Epithelial cell of prostate (primary cell): ENCODE measurements at regions not wholly inside any gene's neighbourhood (a gene's known extent, or its start where the extent isn't known, plus 50 kb on each side); places are given as distances from the start of the nearest gene placed in this dataset.
"Not testable (repeated sequence)": the region's sequence is repeated elsewhere in the genome, so short reads cannot be mapped to it uniquely, and the experiment has no call there.

Source experiments
- DNase-seq: peaks from one replicate; pipeline ENCODE4 v3.0.0-alpha.2; 2011; ENCODE audit warnings: low read depth, low spot score
- H3K27ac ChIP-seq: fragments of 450-650 bp; 2 replicates; pipeline ENCODE4 v1.5.1; 2017; ENCODE audit warnings: mild to moderate bottlenecking

GRCh38 chr10:125415006-125415633 is 254.8 kb upstream of the CTBP2 start:
- DNase-seq = no peak
- no peak overlapping the region for H3K27ac ChIP-seq

DNA sequence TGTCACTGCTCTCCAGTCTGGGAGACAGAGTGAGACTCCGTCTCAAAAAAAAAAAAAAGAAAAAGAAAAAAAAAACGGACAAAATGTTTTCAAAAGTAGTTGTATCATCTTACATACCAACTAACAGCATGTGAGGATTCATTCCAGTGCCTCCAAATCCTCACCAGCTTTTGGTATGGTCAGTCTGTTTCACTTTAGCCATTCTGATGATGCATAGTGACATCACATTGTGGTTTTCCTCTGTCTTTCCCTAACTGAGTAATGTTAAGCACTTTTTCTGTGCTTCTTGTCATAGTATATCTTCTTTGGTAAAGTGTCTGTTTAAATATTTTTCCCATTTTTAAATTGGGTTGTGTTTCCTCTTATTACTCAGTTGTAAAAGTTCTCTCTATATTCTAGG is 251.4 kb upstream of the CTBP2 start:
- peak overlapping the region; percentile 42 for H3K27ac ChIP-seq
- peak; percentile 64 for DNase-seq

- no peak overlapping the region for H3K27ac ChIP-seq
- no peak for DNase-seq
These were observed 249.4 kb upstream of the CTBP2 start for GRCh38 chr10:125409756-125410155.

- H3K27ac ChIP-seq = peak overlapping the region; percentile 73
- no peak for DNase-seq
These were observed 247.2 kb upstream of the CTBP2 start for GRCh38 chr10:125407557-125407956.

DNA sequence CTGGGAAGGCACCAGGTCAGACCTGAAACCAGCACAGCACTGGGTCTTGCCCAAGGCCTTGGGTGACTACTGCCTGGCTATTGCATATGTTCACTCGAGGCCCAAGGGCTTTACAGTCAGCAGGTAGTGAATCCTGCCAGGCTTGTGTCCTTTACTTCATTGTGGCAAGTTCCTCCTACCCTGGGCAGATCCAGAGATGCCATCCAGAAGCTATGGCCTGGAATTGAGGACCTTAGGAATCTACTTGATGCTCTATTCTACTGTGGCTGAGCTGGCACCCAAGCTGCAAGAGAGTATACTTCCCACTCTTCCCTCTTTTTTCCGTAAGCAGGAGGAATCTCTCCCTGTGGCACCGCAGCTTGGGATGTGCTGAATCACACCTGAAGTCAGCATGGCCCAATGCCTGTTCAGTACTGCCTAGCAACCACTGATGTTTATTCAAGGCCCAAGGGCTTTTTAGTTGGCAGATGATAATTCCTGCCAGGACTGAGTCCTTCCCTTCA is 246.7 kb upstream of the CTBP2 start:
- peak overlapping the region; percentile 73 for H3K27ac ChIP-seq
- DNase-seq = peak; percentile 89

- not testable (repeated sequence) for DNase-seq, H3K27ac ChIP-seq
These were observed 244.5 kb upstream of the CTBP2 start for GRCh38 chr10:125404902-125405301.

- no peak overlapping the region for H3K27ac ChIP-seq
- DNase-seq = no peak
These were observed 241.1 kb upstream of the CTBP2 start for GRCh38 chr10:125401462-125401861.

DNA sequence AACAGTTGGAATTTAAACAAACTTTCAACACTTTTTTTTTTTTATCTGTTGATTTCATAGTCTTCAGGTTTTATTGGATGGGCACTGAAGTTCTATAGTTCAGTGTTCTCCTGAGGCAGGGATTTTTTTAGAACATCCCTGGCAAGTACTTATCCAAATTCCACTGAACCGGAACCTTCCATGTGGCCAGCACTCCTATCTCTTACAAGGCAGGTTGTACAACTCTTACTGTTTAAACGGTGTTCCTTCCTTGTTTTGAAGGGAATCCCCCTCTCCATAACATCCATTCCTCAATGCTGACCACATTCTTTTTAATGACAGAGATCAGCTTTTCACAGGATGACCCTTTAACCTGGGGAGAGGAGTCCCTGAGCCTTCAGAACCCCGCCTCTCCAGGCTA is 238.9 kb upstream of the CTBP2 start:
- H3K27ac ChIP-seq = no peak overlapping the region
- no peak for DNase-seq

DNA sequence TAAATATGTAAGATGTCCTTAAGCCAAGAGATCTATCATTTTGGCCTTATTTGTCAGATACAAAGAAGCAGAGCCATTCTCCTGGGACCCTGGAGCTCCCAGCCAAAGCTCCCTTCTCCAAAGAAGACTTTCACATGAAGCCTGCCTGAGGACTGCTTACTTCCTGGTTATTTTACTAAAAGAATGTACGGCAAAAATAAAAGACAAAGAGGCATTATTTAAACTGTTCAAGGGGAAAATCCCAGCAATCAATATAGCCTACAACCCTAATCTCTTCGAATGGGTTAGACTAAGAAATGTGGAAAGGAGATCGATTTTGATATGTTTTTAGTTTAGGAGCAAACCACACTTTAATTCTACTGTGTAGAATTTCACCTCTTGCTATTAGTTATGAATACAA is 237.9 kb upstream of the CTBP2 start:
- no peak overlapping the region for H3K27ac ChIP-seq
- no peak for DNase-seq

- no peak for DNase-seq
- no peak overlapping the region for H3K27ac ChIP-seq
These were observed 237.2 kb upstream of the CTBP2 start for GRCh38 chr10:125397608-125398007.

DNA sequence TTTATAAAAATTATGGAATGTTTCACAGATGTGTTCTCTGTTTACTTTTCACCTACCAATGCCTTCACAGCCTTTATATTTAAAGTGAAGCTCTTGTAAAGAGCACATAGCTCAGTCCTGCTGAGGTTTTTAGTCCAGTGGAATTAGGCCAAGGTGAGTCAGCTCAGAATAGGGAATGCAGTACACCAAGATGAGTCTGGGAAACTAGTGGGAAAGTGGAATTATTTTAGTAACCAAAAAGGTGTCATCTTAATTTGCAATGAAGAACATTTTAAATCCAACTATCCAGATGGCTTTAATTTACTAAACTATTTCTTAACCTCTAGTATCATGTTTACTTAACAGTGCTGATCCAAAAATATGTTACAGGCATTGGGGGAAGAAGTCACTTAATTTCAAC is 236.3 kb upstream of the CTBP2 start:
- no peak for DNase-seq
- H3K27ac ChIP-seq = no peak overlapping the region

- no peak overlapping the region for H3K27ac ChIP-seq
- no peak for DNase-seq
These were observed 232.2 kb upstream of the CTBP2 start for GRCh38 chr10:125392609-125393008.

DNA sequence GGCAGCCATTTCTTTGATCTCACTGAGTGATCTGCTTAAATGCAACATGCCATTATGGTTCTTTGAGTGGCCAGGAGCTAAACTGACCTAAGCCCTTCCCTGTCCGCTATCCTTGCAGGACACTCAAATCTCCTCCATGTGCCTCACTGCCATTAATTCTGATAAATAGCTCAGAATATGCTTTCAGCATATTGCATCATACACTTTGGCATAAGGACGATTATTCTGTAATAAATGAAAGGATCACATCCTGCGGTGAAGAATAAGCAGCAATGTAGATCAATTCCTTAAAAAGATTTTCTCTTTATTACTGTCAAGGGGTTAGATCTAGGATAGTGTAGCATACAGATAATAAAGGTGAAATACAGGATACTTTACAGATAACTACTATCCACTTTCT is 231.8 kb upstream of the CTBP2 start:
- H3K27ac ChIP-seq = no peak overlapping the region
- DNase-seq = no peak

- H3K27ac ChIP-seq = no peak overlapping the region
- DNase-seq = no peak
These were observed 229.3 kb upstream of the CTBP2 start for GRCh38 chr10:125389648-125390047.

DNA sequence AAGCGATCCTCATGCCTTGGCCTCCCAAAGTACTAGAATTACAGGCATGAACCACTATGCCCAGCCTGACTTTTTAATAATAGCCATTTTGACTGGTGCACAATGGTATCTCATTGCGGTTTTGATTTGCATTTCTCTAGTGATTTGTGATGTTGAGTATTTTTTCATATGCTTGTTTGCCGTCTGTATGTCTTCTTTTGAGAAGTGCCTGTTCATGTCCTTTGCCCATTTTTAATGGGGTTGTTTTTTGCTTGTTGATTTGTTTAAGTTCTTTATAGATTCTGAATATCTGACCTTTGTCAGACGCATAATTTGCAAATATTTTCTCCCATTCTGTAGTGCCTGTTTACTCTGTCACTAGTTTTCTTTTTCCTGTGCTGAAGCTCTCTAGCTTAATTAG is 219.2 kb upstream of the CTBP2 start:
- no peak for DNase-seq
- no peak overlapping the region for H3K27ac ChIP-seq

GRCh38 chr10:125377368-125377767 is 217.0 kb upstream of the CTBP2 start:
- H3K27ac ChIP-seq = no peak overlapping the region
- DNase-seq = no peak

DNA sequence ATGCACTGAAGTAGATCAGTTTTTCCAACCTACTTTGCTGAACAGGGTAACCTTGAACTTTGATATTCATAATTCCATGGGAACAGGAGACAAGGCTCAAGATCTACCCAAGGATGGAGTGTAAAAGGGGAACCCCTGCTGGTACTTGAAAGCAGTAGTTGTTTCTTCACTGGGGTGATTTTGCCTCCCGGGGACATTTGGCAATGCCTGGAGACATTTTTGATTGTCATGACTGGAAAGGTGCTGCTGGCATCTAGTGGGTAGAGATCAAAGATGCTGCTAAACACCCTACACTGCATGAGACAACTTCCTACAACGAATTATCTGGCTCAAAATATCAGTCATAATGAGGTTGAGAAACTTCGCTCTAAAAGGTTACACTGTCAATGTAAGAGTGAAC is 214.8 kb upstream of the CTBP2 start:
- DNase-seq = peak; percentile 2
- H3K27ac ChIP-seq = no peak overlapping the region

DNA sequence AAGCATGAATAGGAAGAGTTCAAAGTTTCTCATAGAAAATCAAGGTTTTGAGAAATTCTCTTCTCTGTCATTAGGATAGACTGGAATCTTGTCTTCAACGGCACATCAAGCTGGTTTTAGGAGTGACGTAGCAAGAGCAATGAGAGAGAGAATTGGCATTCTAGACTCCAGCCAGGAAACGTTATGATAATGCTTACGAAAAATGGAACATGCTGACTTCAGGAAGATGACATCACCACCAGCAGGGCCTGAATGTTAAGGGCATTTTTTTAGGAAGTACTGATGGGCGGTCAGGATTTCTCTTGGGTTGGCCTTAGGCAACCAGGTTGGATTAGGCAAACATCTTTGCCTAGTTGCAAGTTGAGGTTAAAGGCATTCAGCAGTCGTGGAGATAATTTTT is 213.2 kb upstream of the CTBP2 start:
- no peak for DNase-seq
- H3K27ac ChIP-seq = no peak overlapping the region

DNA sequence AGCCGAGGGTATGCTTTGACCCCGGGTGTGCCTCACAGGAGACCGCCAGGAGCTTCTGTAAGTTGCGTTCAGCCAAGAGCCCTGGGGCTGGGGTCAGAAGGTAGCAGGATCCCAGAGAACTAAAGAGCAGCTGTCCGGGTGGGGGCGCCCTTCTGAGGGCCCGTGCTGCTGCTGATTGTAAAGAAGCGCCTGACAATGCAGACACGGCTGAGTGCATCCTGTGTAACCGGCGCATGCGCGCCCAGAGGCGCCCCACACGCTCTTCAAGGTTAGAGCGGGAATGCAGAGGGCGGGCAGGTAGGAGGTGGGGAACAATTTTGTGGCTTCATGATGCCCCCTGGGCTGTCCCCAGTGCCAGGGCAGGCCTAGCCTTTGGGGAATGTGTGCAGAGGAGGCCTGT is 210.2 kb upstream of the CTBP2 start:
- no peak overlapping the region for H3K27ac ChIP-seq
- DNase-seq = no peak

GRCh38 chr10:125369382-125370326 is 209.3 kb upstream of the CTBP2 start:
- no peak overlapping the region for H3K27ac ChIP-seq
- DNase-seq = no peak

DNA sequence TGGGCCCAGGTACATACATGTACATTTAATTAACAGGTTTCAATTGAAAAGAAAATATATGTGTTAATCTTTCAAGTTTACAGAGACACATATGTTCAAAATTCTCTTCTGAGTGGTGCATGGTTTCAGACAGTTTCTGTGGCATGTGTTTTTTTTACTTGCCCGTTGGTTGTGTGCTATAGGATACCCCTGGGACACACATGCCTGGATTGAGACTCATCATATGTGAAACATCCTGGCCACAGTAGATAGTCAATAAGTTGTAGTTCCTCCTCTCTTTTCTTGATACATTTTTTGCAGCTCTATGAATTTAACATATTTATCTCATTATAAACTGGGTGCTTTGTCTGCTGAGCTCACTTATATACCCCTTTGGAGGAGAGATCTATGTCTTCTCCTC is 207.8 kb upstream of the CTBP2 start:
- no peak for DNase-seq

GRCh38 chr10:125363791-125364190 is 203.4 kb upstream of the CTBP2 start:
- DNase-seq = no peak
- H3K27ac ChIP-seq = no peak overlapping the region

More for the DNA sequence above, 207.8 kb upstream of the CTBP2 start:
- H3K27ac ChIP-seq = no peak overlapping the region
